Activated CD8-positive, alpha-beta T cell treated with anti-CD3 and anti-CD28 coated beads for 36 hours (primary cell): ENCODE measurements at regions not wholly inside any gene's neighbourhood (a gene's known extent, or its start where the extent isn't known, plus 50 kb on each side); places are given as distances from the start of the nearest gene placed in this dataset.

ENCODE experiments used
- ATAC-seq: fragments of 200-7000 bp; cut with Tn5 transposase; one replicate; pipeline ENCODE4 v1.10.0; 2021; ENCODE audit warnings: mild to moderate bottlenecking, moderate library complexity
- CTCF ChIA-PET: fragments of 350-600 bp; sonication (Branson Sonifier 250); formaldehyde crosslinking; loops from one replicate; lab custom pipeline; 2021; ENCODE audit warnings: antibody characterized with exemption; lab: Charles Lee
- POLR2A ChIA-PET: fragments of 350-600 bp; sonication (Branson Sonifier 250); formaldehyde crosslinking; loops from one replicate; lab custom pipeline; 2021; ENCODE audit warnings: antibody characterized with exemption; lab: Charles Lee
- DNase-seq: peaks from one replicate; pipeline ENCODE4 v3.0.0-alpha.2; 2020
- H3K27ac Mint-ChIP-seq: one replicate; pipeline ENCODE4 v1.8.0; 2021; ENCODE audit warnings: mild to moderate bottlenecking, mixed read lengths
- H3K27me3 Mint-ChIP-seq: one replicate; pipeline ENCODE4 v1.8.0; 2021; ENCODE audit warnings: mixed read lengths
- H3K36me3 Mint-ChIP-seq: one replicate; pipeline ENCODE4 v1.8.0; 2021; ENCODE audit warnings: low read depth, mixed read lengths
- H3K4me1 Mint-ChIP-seq: one replicate; pipeline ENCODE4 v1.8.0; 2021; ENCODE audit warnings: low read depth, mixed read lengths
- H3K4me3 Mint-ChIP-seq: one replicate; pipeline ENCODE4 v1.8.0; 2021; ENCODE audit warnings: mild to moderate bottlenecking, moderate library complexity, mixed read lengths
- H3K9me3 Mint-ChIP-seq: one replicate; pipeline ENCODE4 v1.8.0; 2021; ENCODE audit warnings: mixed read lengths
- intact Hi-C: fragments of 100-400 bp; cut with micrococcal nuclease; formaldehyde crosslinking; loops from one replicate; pipeline ENCODE4 v1.10.0; 2022
- TF ChIP-seq, protein P1 (sequence below): fragments of 200-600 bp; IDR thresholded peaks from one replicate; pipeline ENCODE4 v1.8.0; 2022; ENCODE audit warnings: antibody characterized with exemption, mild to moderate bottlenecking

DNA sequence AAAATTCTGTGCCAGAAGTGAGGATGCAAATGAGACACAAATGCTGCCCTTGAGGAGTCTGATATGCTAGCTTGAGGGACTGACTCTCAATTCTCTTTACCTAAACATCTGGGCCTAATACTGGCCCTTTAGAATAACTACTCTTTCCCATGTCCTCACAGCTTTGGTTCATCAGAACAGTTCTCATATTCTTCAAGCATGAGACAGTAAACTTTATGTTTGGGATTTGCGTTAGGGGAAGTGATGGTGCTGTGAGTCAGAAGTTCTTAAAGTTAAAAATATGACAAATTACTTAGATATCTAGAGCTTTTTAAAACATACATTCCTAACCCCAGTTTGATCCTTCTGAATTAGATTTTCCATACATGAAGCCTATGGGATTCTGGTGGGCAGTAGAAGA lies 665.0 kb upstream of the RGMB start:
- TF ChIP-seq, protein P1, sequence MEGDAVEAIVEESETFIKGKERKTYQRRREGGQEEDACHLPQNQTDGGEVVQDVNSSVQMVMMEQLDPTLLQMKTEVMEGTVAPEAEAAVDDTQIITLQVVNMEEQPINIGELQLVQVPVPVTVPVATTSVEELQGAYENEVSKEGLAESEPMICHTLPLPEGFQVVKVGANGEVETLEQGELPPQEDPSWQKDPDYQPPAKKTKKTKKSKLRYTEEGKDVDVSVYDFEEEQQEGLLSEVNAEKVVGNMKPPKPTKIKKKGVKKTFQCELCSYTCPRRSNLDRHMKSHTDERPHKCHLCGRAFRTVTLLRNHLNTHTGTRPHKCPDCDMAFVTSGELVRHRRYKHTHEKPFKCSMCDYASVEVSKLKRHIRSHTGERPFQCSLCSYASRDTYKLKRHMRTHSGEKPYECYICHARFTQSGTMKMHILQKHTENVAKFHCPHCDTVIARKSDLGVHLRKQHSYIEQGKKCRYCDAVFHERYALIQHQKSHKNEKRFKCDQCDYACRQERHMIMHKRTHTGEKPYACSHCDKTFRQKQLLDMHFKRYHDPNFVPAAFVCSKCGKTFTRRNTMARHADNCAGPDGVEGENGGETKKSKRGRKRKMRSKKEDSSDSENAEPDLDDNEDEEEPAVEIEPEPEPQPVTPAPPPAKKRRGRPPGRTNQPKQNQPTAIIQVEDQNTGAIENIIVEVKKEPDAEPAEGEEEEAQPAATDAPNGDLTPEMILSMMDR: no peak
- no peak overlapping the region for H3K4me3 Mint-ChIP-seq
- DNase-seq (no peak), ATAC-seq (no peak)
- H3K36me3 Mint-ChIP-seq: no peaks in the 10 kb centered on the region
- peaks cover 3% of the 10 kb centered on the region for H3K27me3 Mint-ChIP-seq
- no peak overlapping the region for H3K27ac Mint-ChIP-seq
- no peaks in the 10 kb centered on the region for H3K4me1 Mint-ChIP-seq
- CTCF ChIA-PET: no interaction called here
- POLR2A ChIA-PET: no interaction called here
- H3K9me3 Mint-ChIP-seq: no peaks in the 10 kb centered on the region
- intact Hi-C loops: no loop called here

DNA sequence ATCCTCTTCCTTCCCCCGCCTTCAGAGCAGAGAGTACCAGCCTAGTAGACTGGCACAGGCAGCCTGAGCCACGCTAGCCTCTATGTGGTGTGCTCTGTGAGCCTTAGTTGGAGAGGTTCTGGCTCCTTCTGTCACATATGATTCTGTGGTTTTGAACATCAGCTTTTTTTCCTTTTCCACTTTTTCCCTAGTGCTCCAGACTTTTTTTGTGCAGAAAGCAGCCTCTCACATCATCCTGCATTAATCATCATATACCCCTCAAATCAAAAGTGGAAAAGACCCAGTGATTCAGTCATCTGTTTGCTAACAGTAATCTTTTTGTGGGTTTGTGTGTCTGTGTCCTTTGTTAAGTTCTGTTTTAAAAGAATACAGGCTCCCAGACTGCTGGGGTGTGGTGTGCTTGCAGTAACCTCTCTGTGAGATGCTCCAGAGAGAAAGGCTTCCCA lies 663.9 kb upstream of the RGMB start:
- intact Hi-C loops: no loop called here
- Mint-ChIP-seq H3K4me3 (no peak overlapping the region), H3K27me3 (peaks cover 3% of the 10 kb centered on the region), H3K4me1 (no peaks in the 10 kb centered on the region), H3K9me3 (no peaks in the 10 kb centered on the region), H3K36me3 (no peaks in the 10 kb centered on the region), H3K27ac (no peak overlapping the region)
- DNase-seq: no peak
- TF ChIP-seq, protein P1: no peak
- ATAC-seq: no peak
- POLR2A ChIA-PET: no interaction called here
- CTCF ChIA-PET: no interaction called here

DNA sequence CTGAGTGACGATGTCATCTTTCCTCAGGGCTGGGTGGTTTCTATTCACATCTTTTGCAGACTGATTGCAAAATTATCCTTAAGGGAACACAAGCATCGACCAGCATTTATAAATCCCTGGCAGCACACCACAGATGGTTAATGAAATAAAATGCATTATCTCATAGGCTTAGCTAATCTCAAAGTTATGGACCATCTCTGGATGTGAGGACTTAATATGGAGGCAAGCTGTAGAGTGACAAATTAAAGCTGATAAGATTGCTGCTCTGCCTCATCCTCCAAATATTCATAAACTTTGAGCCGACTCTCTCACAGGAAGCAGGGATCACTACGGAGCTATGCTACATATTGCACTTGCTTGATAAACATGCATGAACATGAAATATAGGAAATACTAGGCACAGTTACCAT lies 663.2 kb upstream of the RGMB start:
- Mint-ChIP-seq H3K36me3 (no peaks in the 10 kb centered on the region), H3K4me3 (no peak overlapping the region), H3K27ac (no peak overlapping the region), H3K9me3 (no peaks in the 10 kb centered on the region), H3K4me1 (no peaks in the 10 kb centered on the region), H3K27me3 (peaks cover 3% of the 10 kb centered on the region)
- ATAC-seq (no peak), DNase-seq (no peak)
- intact Hi-C loops: no loop called here
- ChIA-PET CTCF (no interaction called here), POLR2A (no interaction called here)
- TF ChIP-seq, protein P1: no peak

DNA sequence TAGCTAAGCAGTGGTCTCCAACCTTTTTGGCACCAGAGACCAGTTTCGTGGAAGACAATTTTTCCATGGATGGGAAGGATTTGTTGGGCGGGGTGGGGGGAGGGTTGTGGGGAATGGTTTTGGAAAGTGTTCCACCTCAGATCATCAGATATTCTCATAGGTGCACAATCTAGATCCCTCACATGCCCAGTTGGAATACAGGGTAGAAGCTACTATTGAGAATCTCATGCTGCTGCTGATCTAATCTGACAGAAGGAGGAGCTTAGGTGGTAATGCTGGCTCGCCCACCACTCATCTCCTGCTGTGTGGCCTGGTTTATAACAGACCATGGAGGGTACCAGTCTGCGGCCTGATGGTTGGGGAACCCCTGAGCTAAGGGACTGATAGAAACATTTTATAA lies 662.7 kb upstream of the RGMB start:
- ChIA-PET POLR2A (no interaction called here), CTCF (no interaction called here)
- ATAC-seq (no peak), DNase-seq (no peak)
- TF ChIP-seq, protein P1: no peak
- Mint-ChIP-seq H3K27ac (no peak overlapping the region), H3K36me3 (no peaks in the 10 kb centered on the region), H3K27me3 (peaks cover 3% of the 10 kb centered on the region), H3K9me3 (no peaks in the 10 kb centered on the region), H3K4me1 (no peaks in the 10 kb centered on the region), H3K4me3 (no peak overlapping the region)
- intact Hi-C loops: no loop called here

DNA sequence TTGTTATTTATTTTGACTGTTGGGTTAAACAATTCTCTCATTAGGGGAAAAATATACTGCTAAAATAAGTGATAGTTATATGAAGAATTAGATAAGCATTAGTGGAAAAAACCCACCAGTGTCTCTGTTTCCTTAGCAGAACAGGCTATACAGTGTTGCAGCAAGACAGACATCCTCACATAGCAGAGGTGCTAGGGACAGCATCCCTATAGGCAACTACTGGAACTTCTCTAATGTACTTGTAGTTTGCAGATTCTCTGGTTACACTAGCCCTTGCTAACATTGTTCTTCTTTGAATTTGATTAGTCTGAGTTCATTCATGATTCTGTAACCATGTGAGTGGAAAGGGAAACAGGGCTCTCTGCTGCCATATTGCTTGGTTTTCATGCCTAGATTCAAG lies 661.8 kb upstream of the RGMB start:
- DNase-seq (no peak), ATAC-seq (no peak)
- H3K4me3 Mint-ChIP-seq: no peak overlapping the region

More for the DNA sequence above, 661.8 kb upstream of the RGMB start:
- Mint-ChIP-seq H3K27me3 (no peaks in the 10 kb centered on the region), H3K9me3 (no peaks in the 10 kb centered on the region), H3K36me3 (no peaks in the 10 kb centered on the region), H3K27ac (no peak overlapping the region), H3K4me1 (no peaks in the 10 kb centered on the region)
- ChIA-PET POLR2A (no interaction called here), CTCF (no interaction called here)
- TF ChIP-seq, protein P1: no peak
- intact Hi-C loops: no loop called here
